MCF 10A (cell line): ENCODE measurements at regions not wholly inside any gene's neighbourhood (a gene's known extent, or its start where the extent isn't known, plus 50 kb on each side); places are given as distances from the start of the nearest gene placed in this dataset.

ENCODE experiments used
- BruUV-seq: library from RNA; stranded (reverse); fragments of 400-500 nt; replicated peaks from 2 replicates; lab custom pipeline; 2021; lab: Mats Ljungman, UMichigan
- CTCF ChIA-PET: fragments of 300-600 bp; sonication (Branson Sonifier 250); formaldehyde crosslinking; extraction: SDS; loops from one replicate; lab custom pipeline; 2021; ENCODE audit warnings: antibody characterized with exemption, inconsistent platforms; lab: Yijun Ruan, JAX
- POLR2A ChIA-PET: fragments of 300-600, 350-650 bp; sonication (Branson Sonifier 250); formaldehyde crosslinking; extraction: SDS; loops from one replicate; lab custom pipeline; 2020; ENCODE audit warnings: antibody characterized with exemption, inconsistent platforms; lab: Yijun Ruan, JAX
- DNase-seq: peaks from one replicate; pipeline ENCODE4 v3.0.0-alpha.2; 2018; ENCODE audit not compliant: unreplicated experiment
- H3K27ac Mint-ChIP-seq: one replicate; pipeline ENCODE4 v1.8.0; 2022; ENCODE audit warnings: mild to moderate bottlenecking, low read depth, mixed read lengths; ENCODE audit not compliant: unreplicated experiment
- H3K27me3 Mint-ChIP-seq: one replicate; pipeline ENCODE4 v1.8.0; 2022; ENCODE audit warnings: mixed read lengths; ENCODE audit not compliant: insufficient read depth, unreplicated experiment
- H3K36me3 Mint-ChIP-seq: one replicate; pipeline ENCODE4 v1.8.0; 2022; ENCODE audit warnings: mild to moderate bottlenecking, moderate library complexity, mixed read lengths; ENCODE audit not compliant: insufficient read depth, unreplicated experiment
- H3K4me1 Mint-ChIP-seq: one replicate; pipeline ENCODE4 v1.8.0; 2022; ENCODE audit warnings: mixed read lengths; ENCODE audit not compliant: insufficient read depth, unreplicated experiment
- H3K4me3 Mint-ChIP-seq: one replicate; pipeline ENCODE4 v1.8.0; 2022; ENCODE audit warnings: mild to moderate bottlenecking, moderate library complexity, mixed read lengths; ENCODE audit not compliant: unreplicated experiment
- H3K9me3 Mint-ChIP-seq: one replicate; pipeline ENCODE4 v1.8.0; 2022; ENCODE audit warnings: mixed read lengths; ENCODE audit not compliant: unreplicated experiment
- intact Hi-C: fragments of 100-400 bp; cut with micrococcal nuclease; formaldehyde crosslinking; loops from 2 replicates; pipeline ENCODE4 v1.14.1; 2022
- TF ChIP-seq, protein P1 (sequence below): fragments of 200-600 bp; IDR thresholded peaks from one replicate; pipeline ENCODE4 v1.8.0; 2022; ENCODE audit warnings: antibody characterized with exemption, mild to moderate bottlenecking; ENCODE audit not compliant: unreplicated experiment

DNA sequence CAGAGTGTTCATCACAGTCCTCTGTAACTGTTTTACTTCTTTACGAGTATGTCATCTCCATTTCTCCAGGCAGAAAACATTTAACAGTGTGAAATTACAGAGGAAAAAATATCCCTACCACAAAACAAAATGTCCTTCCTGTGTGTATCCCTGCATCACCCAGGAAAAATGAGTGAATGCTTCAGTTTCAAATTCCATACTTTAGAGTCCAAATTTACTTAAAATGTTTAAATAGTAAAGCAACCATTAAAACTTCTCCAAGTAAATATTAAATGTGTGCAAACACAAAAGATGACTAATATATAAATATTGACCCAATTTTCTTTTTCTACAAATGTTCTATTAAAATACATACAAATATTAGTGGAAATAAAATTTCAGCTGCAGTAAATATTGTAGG lies 1016.6 kb upstream of the PCDH20 start:
- CTCF ChIA-PET: no interaction called here
- Mint-ChIP-seq H3K4me1 (no peaks in the 10 kb centered on the region), H3K36me3 (no peaks in the 10 kb centered on the region), H3K27ac (no peak overlapping the region), H3K4me3 (no peak overlapping the region), H3K9me3 (no peaks in the 10 kb centered on the region), H3K27me3 (peaks cover 8% of the 10 kb centered on the region)
- POLR2A ChIA-PET: no interaction called here
- no peak for DNase-seq
- TF ChIP-seq, protein P1, sequence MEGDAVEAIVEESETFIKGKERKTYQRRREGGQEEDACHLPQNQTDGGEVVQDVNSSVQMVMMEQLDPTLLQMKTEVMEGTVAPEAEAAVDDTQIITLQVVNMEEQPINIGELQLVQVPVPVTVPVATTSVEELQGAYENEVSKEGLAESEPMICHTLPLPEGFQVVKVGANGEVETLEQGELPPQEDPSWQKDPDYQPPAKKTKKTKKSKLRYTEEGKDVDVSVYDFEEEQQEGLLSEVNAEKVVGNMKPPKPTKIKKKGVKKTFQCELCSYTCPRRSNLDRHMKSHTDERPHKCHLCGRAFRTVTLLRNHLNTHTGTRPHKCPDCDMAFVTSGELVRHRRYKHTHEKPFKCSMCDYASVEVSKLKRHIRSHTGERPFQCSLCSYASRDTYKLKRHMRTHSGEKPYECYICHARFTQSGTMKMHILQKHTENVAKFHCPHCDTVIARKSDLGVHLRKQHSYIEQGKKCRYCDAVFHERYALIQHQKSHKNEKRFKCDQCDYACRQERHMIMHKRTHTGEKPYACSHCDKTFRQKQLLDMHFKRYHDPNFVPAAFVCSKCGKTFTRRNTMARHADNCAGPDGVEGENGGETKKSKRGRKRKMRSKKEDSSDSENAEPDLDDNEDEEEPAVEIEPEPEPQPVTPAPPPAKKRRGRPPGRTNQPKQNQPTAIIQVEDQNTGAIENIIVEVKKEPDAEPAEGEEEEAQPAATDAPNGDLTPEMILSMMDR: no peak
- no TSS peak for BruUV-seq
- intact Hi-C loops: no loop called here

DNA sequence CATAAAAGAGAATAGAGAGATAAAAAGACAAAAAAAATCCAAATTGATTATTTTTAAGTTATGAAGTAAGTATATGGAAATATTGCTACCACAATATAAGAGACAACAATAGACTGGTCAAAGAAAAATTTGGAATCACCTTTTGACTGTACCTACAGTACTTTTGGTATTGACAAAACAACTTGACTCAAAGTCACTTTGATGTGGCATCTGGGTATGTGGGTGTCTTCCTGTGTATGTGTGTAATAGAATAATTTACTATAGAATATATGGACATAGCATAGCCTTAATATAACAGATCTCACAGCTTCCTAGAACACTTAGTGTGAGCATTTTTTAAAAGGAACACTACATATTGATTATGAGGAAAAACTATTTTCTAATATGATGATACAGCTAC lies 1016.2 kb upstream of the PCDH20 start:
- POLR2A ChIA-PET: no interaction called here

DNA sequence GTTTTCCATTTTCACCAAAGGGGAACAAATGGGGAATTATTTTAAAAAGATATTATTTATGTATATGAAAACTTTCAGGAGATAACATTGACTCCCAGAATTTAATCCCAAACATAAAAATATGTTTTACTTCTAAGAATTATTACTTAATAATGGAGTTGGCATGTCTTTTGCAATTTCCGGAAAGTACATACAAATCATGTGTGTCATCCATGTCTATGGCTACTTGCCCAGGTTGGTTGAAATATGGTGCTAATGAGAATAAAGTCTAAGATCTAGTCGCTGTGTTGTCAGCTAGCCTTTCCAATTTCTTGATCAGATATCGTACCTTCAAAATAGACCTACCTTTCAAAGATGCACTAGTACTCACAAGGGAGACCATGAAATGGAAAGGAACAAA lies 1003.2 kb upstream of the PCDH20 start:
- Mint-ChIP-seq H3K4me3 (no peak overlapping the region), H3K27ac (no peak overlapping the region), H3K36me3 (no peaks in the 10 kb centered on the region), H3K27me3 (no peaks in the 10 kb centered on the region), H3K4me1 (peaks cover 9% of the 10 kb centered on the region), H3K9me3 (no peaks in the 10 kb centered on the region)
- DNase-seq: peak; percentile 82
- TF ChIP-seq, protein P1: no peak
- ChIA-PET POLR2A (no interaction called here), CTCF (no interaction called here)
- intact Hi-C loops: no loop called here
- no TSS peak for BruUV-seq

More for the DNA sequence above, 1016.2 kb upstream of the PCDH20 start:
- TF ChIP-seq, protein P1: no peak
- no TSS peak for BruUV-seq
- Mint-ChIP-seq H3K9me3 (no peaks in the 10 kb centered on the region), H3K36me3 (no peaks in the 10 kb centered on the region), H3K27ac (no peak overlapping the region), H3K27me3 (peaks cover 8% of the 10 kb centered on the region), H3K4me1 (no peaks in the 10 kb centered on the region), H3K4me3 (no peak overlapping the region)
- CTCF ChIA-PET: no interaction called here
- intact Hi-C loops: no loop called here
- DNase-seq: no peak

DNA sequence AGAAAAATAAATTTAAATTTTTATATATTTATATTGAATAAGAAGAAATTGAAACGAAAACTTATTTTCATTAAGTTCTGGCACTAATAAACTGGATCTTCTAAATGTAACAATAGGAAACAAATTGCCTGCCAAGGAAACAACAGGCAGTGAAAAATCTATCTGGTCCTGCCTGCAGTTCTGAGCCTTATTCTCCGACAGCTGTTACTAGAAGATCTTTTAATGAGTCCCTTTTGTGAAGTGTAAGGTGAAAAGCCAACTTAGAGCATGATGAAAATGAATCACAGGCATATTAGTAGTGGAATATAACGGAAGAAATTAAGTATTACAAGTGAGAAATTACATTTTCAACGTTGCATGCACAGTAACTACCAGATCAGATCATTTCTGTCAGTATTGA lies 1002.7 kb upstream of the PCDH20 start:
- no peak for DNase-seq
- TF ChIP-seq, protein P1: no peak
- Mint-ChIP-seq H3K27me3 (no peaks in the 10 kb centered on the region), H3K4me3 (no peak overlapping the region), H3K4me1 (peaks cover 9% of the 10 kb centered on the region), H3K36me3 (no peaks in the 10 kb centered on the region), H3K9me3 (no peaks in the 10 kb centered on the region), H3K27ac (no peak overlapping the region)
- intact Hi-C loops: no loop called here
- ChIA-PET CTCF (no interaction called here), POLR2A (no interaction called here)
- no TSS peak for BruUV-seq
